ENCODE measurements at regions not wholly inside any gene's neighbourhood (a gene's known extent, or its start where the extent isn't known, plus 50 kb on each side); places are given as distances from the start of the nearest gene placed in this dataset.

- Histone ChIP-seq H3K27ac (replicated peaks in 1 of 4) (no peak overlapping the region), H3K27me3 (peaks cover 0 to 8% (median 0%) of the 10 kb centered on the region in 4 donors), H3K4me1 (no peaks in the 10 kb centered on the region), H3K36me3 (no peaks in the 10 kb centered on the region), H3K9me3 (peaks cover 0 to 11% (median 0%) of the 10 kb centered on the region in 4 donors), H3K4me3 (no peak overlapping the region)
- DNase-seq (ENCODE audit: extremely low spot score): no peak
- intact Hi-C loops (cut with DNase I): no loop called here
- TF ChIP-seq CTCF (IDR thresholded peaks at IDR 0.05) (no peak), POLR2A (IDR thresholded peaks at IDR 0.05; ENCODE audit: low read depth) (no peak), POLR2AphosphoS5 (IDR thresholded peaks at IDR 0.05) (no peak), EP300 (IDR thresholded peaks at IDR 0.05) (no peak)
- WGBS: 58% methylated on average over 2 of the region's 2 CpGs
These were observed 77.6 kb upstream of the PROK2 start for GRCh38 chr3:71862371-71863140.

GRCh38 chr3:71859123-71859519, 74.2 kb upstream of the PROK2 start:
- H3K27ac ChIP-seq (replicated peaks in 1 of 4): no peak overlapping the region
- peaks cover 0 to 6% (median 0%) of the 10 kb centered on the region in 4 donors for H3K27me3 ChIP-seq
- peaks cover 0 to 11% (median 0%) of the 10 kb centered on the region in 4 donors for H3K9me3 ChIP-seq
- H3K36me3 ChIP-seq: no peaks in the 10 kb centered on the region
- no peak for DNase-seq (ENCODE audit: extremely low spot score)
- no peak overlapping the region for H3K4me3 ChIP-seq
- no peaks in the 10 kb centered on the region for H3K4me1 ChIP-seq
- TF ChIP-seq POLR2AphosphoS5 (IDR thresholded peaks at IDR 0.05): no peak
- no peak for TF ChIP-seq POLR2A (IDR thresholded peaks at IDR 0.05; ENCODE audit: low read depth)
- TF ChIP-seq CTCF (IDR thresholded peaks at IDR 0.05): peak; percentile 44 to 51 (median 49)
- 79% methylated on average over 3 of the region's 3 CpGs for WGBS
- intact Hi-C loops (cut with DNase I): loop anchor here (5.0 kb wide), 1 partner anchor 152 kb away; no protein-coding TSS in a partner anchor

GRCh38 chr3:71858503-71859122, 73.7 kb upstream of the PROK2 start:
- TF ChIP-seq POLR2AphosphoS5 (IDR thresholded peaks at IDR 0.05) (no peak), CTCF (IDR thresholded peaks at IDR 0.05) (no peak), EP300 (IDR thresholded peaks at IDR 0.05) (no peak), POLR2A (IDR thresholded peaks at IDR 0.05; ENCODE audit: low read depth) (no peak)
- Histone ChIP-seq H3K9me3 (peaks cover 0 to 11% (median 0%) of the 10 kb centered on the region in 4 donors), H3K27ac (replicated peaks in 1 of 4) (no peak overlapping the region), H3K4me3 (no peak overlapping the region), H3K27me3 (peaks cover 0 to 1% (median 0%) of the 10 kb centered on the region in 4 donors), H3K36me3 (no peaks in the 10 kb centered on the region), H3K4me1 (no peaks in the 10 kb centered on the region)
- intact Hi-C loops (cut with DNase I): loop anchor here (5.0 kb wide), 1 partner anchor 151 kb away; no protein-coding TSS in a partner anchor
- 82% methylated on average over 11 of the region's 11 CpGs for WGBS
- DNase-seq (ENCODE audit: extremely low spot score): peak; percentile 60

GRCh38 chr3:71857956-71858355, 73.0 kb upstream of the PROK2 start:
- H3K36me3 ChIP-seq: no peaks in the 10 kb centered on the region
- 68% methylated on average over 3 of the region's 3 CpGs for WGBS
- H3K27ac ChIP-seq (replicated peaks in 1 of 4): no peak overlapping the region
- DNase-seq (ENCODE audit: extremely low spot score): no peak
- H3K9me3 ChIP-seq: peaks cover 0 to 11% (median 0%) of the 10 kb centered on the region in 4 donors
- TF ChIP-seq POLR2A (IDR thresholded peaks at IDR 0.05; ENCODE audit: low read depth) (no peak), CTCF (IDR thresholded peaks at IDR 0.05) (no peak), POLR2AphosphoS5 (IDR thresholded peaks at IDR 0.05) (no peak), EP300 (IDR thresholded peaks at IDR 0.05) (no peak)
- H3K27me3 ChIP-seq: no peaks in the 10 kb centered on the region
- intact Hi-C loops (cut with DNase I): loop anchor here (5.0 kb wide), 1 partner anchor 151 kb away; no protein-coding TSS in a partner anchor
- no peak overlapping the region for H3K4me3 ChIP-seq
- H3K4me1 ChIP-seq: no peaks in the 10 kb centered on the region

Data from esophagus muscularis mucosa (tissue), 4 donors.